ENCODE measurements at regions not wholly inside any gene's neighbourhood (a gene's known extent, or its start where the extent isn't known, plus 50 kb on each side); places are given as distances from the start of the nearest gene placed in this dataset.

DNA sequence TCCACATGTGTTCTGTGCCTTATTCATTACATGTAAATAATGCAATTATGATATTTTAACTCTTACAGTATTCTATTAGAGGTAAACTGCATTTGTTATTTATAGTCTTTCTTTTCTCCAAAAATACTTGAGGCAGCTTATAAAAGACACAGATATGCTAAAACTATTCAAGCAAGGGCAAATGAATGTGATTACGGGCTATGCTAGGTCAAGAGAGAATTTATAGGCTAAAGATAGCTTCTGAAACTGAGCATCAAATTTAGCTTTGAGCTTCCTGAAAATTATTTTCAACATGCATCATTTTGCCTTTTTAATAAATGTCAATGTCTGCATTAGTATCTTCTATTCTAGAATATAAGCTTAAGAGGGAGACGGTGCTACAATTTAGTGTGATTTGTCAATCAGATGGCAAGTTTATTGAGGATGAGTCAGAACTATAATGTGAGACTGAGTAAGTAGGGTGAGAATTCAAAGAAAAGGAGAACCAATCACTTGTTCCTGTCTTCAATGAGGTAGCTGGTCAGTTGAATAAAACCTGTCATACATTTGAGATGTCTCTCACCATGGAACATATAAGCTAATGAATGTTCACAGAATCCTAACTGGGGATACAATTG is 669.4 kb upstream of the CITED2 start:
- TF ChIP-seq POLR2AphosphoS5 (IDR thresholded peaks at IDR 0.05), result no peak
- TF ChIP-seq CTCF (IDR thresholded peaks at IDR 0.05), result no peak
- TF ChIP-seq POLR2A (IDR thresholded peaks at IDR 0.05), result no peak
